ENCODE measurements at regions not wholly inside any gene's neighbourhood (a gene's known extent, or its start where the extent isn't known, plus 50 kb on each side); places are given as distances from the start of the nearest gene placed in this dataset.

DNA sequence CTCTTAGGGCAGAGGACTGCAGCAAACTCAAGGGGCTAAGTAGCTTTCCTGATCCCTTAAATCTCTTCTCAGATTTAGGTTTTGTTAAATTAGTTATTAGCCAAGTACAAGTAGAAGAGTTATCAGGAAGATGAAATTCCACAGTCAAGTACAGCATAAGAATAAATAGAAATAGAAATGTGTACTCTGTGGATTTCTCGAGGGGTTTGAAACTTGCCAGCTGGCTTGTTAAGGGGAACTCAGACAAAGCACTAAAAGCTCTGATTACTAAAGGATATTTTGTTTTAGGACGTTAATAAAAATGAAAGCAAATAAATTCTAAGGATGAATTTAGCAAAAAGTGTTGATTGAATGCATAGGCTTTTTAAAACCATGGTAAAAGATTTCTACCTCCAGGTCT is 654.6 kb downstream of the RAPGEF2 start:
- H3K4me3 ChIP-seq (ENCODE audit: low read depth, low read length, poor library complexity, severe bottlenecking): no peak overlapping the region
- ChIA-PET CTCF (no interaction called here), POLR2A (ENCODE audit: low non-redundant PET) (no interaction called here)
- DNase-seq (ENCODE audit: low spot score): no peak
- no peak overlapping the region for H3K27ac ChIP-seq (ENCODE audit: low read depth, low read length, poor library complexity, severe bottlenecking)
- H3K9me3 ChIP-seq (ENCODE audit: low read depth, low read length, poor library complexity, severe bottlenecking): peaks cover 26% of the 10 kb centered on the region
- no TSS peak for BruUV-seq (replicated peaks)
- intact Hi-C loops (cut with micrococcal nuclease; ENCODE audit: unreplicated experiment): no loop called here
- peaks cover 79% of the 10 kb centered on the region for H3K36me3 ChIP-seq (ENCODE audit: insufficient read depth, low read length, poor library complexity, severe bottlenecking)
- H3K4me1 ChIP-seq (ENCODE audit: insufficient read depth, low read length, poor library complexity, severe bottlenecking): no peaks in the 10 kb centered on the region
- H3K27me3 ChIP-seq (replicated peaks; ENCODE audit: insufficient read depth, low read depth, low read length, poor library complexity): no peaks in the 10 kb centered on the region
- TF ChIP-seq, protein P1, sequence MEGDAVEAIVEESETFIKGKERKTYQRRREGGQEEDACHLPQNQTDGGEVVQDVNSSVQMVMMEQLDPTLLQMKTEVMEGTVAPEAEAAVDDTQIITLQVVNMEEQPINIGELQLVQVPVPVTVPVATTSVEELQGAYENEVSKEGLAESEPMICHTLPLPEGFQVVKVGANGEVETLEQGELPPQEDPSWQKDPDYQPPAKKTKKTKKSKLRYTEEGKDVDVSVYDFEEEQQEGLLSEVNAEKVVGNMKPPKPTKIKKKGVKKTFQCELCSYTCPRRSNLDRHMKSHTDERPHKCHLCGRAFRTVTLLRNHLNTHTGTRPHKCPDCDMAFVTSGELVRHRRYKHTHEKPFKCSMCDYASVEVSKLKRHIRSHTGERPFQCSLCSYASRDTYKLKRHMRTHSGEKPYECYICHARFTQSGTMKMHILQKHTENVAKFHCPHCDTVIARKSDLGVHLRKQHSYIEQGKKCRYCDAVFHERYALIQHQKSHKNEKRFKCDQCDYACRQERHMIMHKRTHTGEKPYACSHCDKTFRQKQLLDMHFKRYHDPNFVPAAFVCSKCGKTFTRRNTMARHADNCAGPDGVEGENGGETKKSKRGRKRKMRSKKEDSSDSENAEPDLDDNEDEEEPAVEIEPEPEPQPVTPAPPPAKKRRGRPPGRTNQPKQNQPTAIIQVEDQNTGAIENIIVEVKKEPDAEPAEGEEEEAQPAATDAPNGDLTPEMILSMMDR (conservative IDR thresholded peaks at IDR 0.05; ENCODE audit: low read depth, low read length): no peak
- TF ChIP-seq EZH2 (IDR thresholded peaks at IDR 0.05; ENCODE audit: borderline replicate concordance, low read depth, low read length, poor library complexity, severe bottlenecking): no peak

DNA sequence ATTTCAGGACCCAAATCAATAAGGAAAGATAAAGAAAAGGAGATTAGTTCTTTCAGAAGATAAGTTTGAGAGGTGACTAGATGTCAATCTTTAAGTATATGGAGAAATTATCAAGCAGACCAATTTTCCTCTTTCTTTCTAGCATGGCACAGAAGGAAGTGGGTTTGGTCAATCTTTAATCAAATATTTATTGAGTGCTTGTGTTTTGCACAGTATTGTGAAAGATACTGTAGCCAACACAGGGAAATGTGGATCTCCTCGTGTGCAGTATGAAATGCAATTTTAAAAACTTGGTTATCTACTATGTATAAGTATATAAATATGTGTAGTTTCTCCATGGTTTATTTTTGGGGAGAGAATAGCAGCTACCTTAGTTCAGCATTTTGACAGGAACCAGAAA is 655.2 kb downstream of the RAPGEF2 start:
- DNase-seq (ENCODE audit: low spot score): no peak
- CTCF ChIA-PET: no interaction called here
- intact Hi-C loops (cut with micrococcal nuclease; ENCODE audit: unreplicated experiment): no loop called here
- Histone ChIP-seq H3K9me3 (ENCODE audit: low read depth, low read length, poor library complexity, severe bottlenecking) (peaks cover 31% of the 10 kb centered on the region), H3K4me3 (ENCODE audit: low read depth, low read length, poor library complexity, severe bottlenecking) (no peak overlapping the region), H3K27ac (ENCODE audit: low read depth, low read length, poor library complexity, severe bottlenecking) (no peak overlapping the region), H3K36me3 (ENCODE audit: insufficient read depth, low read length, poor library complexity, severe bottlenecking) (peaks cover 84% of the 10 kb centered on the region), H3K27me3 (replicated peaks; ENCODE audit: insufficient read depth, low read depth, low read length, poor library complexity) (no peaks in the 10 kb centered on the region), H3K4me1 (ENCODE audit: insufficient read depth, low read length, poor library complexity, severe bottlenecking) (no peaks in the 10 kb centered on the region)
- no TSS peak for BruUV-seq (replicated peaks)
- POLR2A ChIA-PET (ENCODE audit: low non-redundant PET): no interaction called here
- TF ChIP-seq EZH2 (IDR thresholded peaks at IDR 0.05; ENCODE audit: borderline replicate concordance, low read depth, low read length, poor library complexity, severe bottlenecking): no peak
- TF ChIP-seq, protein P1 (conservative IDR thresholded peaks at IDR 0.05; ENCODE audit: low read depth, low read length): no peak

DNA sequence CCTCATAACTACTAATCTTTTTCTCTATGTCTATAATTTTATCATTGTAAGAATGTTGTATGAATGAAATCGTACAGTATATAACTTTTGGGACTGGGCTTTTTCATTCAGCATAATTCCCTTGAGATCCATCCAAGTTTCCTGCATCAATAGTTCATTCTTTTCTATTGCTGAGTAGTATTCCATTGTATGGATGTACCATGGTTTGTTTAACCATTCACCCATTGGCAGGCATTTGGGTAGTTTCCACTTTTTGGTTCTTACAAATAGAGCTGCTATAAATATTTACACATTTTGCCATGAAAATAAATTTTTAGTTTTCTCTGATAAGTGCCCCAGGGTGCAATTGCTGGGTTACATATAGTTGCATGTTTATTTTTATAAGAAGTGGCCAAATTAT is 659.8 kb downstream of the RAPGEF2 start:
- H3K4me1 ChIP-seq (ENCODE audit: insufficient read depth, low read length, poor library complexity, severe bottlenecking): peaks cover 40% of the 10 kb centered on the region
- BruUV-seq (replicated peaks): no TSS peak
- no peak overlapping the region for H3K4me3 ChIP-seq (ENCODE audit: low read depth, low read length, poor library complexity, severe bottlenecking)
- CTCF ChIA-PET: no interaction called here
- peaks cover 5% of the 10 kb centered on the region for H3K9me3 ChIP-seq (ENCODE audit: low read depth, low read length, poor library complexity, severe bottlenecking)
- no peak overlapping the region for H3K27ac ChIP-seq (ENCODE audit: low read depth, low read length, poor library complexity, severe bottlenecking)
- H3K36me3 ChIP-seq (ENCODE audit: insufficient read depth, low read length, poor library complexity, severe bottlenecking): peaks cover 45% of the 10 kb centered on the region
- intact Hi-C loops (cut with micrococcal nuclease; ENCODE audit: unreplicated experiment): loop anchor here (5.0 to 10.0 kb wide), 3 partner anchors 85 to 1492 kb away; no protein-coding TSS in a partner anchor
- TF ChIP-seq EZH2 (IDR thresholded peaks at IDR 0.05; ENCODE audit: borderline replicate concordance, low read depth, low read length, poor library complexity, severe bottlenecking): no peak
- TF ChIP-seq, protein P1 (conservative IDR thresholded peaks at IDR 0.05; ENCODE audit: low read depth, low read length): no peak
- DNase-seq (ENCODE audit: low spot score): no peak
- no peaks in the 10 kb centered on the region for H3K27me3 ChIP-seq (replicated peaks; ENCODE audit: insufficient read depth, low read depth, low read length, poor library complexity)
- POLR2A ChIA-PET (ENCODE audit: low non-redundant PET): no interaction called here

All from A673 (cell line).